BE2C (cell line): ENCODE measurements at regions not wholly inside any gene's neighbourhood (a gene's known extent, or its start where the extent isn't known, plus 50 kb on each side); places are given as distances from the start of the nearest gene placed in this dataset.
"Not testable (repeated sequence)": the region's sequence is repeated elsewhere in the genome, so short reads cannot be mapped to it uniquely, and the experiment has no call there.

Experiments used
- DNase-seq: peaks from one replicate; pipeline ENCODE4 v3.0.0-alpha.2; 2020
- H3K27me3 ChIP-seq: fragments of 250-450 bp; sonication (Bioruptor Pico); 2 replicates; pipeline ENCODE4 v1.5.1; 2020; ENCODE audit warnings: mild to moderate bottlenecking
- H3K36me3 ChIP-seq: fragments of 250-450 bp; sonication (Bioruptor Pico); 2 replicates; pipeline ENCODE4 v1.5.1; 2020; ENCODE audit warnings: mild to moderate bottlenecking
- H3K4me1 ChIP-seq: fragments of 250-450 bp; sonication (Bioruptor Pico); 2 replicates; pipeline ENCODE4 v1.5.1; 2020
- H3K4me3 ChIP-seq: 2 replicates; pipeline ENCODE4 v1.5.1; 2011; ENCODE audit warnings: low read depth, low read length
- H3K9me3 ChIP-seq: fragments of 250-450 bp; sonication (Bioruptor Pico); 2 replicates; pipeline ENCODE4 v1.5.1; 2020
- TF ChIP-seq, protein P1 (sequence below): IDR thresholded peaks from 2 replicates; pipeline ENCODE4 v1.5.1; 2012; ENCODE audit warnings: mild to moderate bottlenecking, low read depth, low read length

DNA sequence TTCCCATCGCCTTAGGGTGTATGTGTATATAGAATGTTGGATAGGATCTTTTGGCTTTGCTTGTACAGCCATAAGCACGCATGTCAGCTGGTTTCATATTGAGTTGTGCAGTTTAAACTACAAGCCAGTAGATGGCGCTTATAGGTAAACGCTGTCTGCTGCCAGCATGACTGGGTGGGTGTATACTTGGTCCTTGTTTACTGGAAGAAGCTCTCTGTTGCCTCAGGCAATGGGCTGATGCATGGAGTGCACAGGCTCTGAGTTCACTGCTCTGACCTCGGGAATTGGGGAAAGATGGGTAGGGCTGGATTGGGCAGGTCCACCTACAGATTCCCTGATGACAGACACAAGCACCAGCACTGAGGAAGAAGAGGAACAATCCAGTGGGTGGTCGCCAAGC, 831.5 kb downstream of the STIM2 start:
- no peak overlapping the region for H3K4me3 ChIP-seq
- no peaks in the 10 kb centered on the region for H3K4me1 ChIP-seq
- TF ChIP-seq, protein P1, sequence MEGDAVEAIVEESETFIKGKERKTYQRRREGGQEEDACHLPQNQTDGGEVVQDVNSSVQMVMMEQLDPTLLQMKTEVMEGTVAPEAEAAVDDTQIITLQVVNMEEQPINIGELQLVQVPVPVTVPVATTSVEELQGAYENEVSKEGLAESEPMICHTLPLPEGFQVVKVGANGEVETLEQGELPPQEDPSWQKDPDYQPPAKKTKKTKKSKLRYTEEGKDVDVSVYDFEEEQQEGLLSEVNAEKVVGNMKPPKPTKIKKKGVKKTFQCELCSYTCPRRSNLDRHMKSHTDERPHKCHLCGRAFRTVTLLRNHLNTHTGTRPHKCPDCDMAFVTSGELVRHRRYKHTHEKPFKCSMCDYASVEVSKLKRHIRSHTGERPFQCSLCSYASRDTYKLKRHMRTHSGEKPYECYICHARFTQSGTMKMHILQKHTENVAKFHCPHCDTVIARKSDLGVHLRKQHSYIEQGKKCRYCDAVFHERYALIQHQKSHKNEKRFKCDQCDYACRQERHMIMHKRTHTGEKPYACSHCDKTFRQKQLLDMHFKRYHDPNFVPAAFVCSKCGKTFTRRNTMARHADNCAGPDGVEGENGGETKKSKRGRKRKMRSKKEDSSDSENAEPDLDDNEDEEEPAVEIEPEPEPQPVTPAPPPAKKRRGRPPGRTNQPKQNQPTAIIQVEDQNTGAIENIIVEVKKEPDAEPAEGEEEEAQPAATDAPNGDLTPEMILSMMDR, result peak; percentile 65
- H3K9me3 ChIP-seq, result no peaks in the 10 kb centered on the region
- peak; percentile 40 for DNase-seq
- H3K27me3 ChIP-seq, result no peaks in the 10 kb centered on the region
- no peaks in the 10 kb centered on the region for H3K36me3 ChIP-seq

DNA sequence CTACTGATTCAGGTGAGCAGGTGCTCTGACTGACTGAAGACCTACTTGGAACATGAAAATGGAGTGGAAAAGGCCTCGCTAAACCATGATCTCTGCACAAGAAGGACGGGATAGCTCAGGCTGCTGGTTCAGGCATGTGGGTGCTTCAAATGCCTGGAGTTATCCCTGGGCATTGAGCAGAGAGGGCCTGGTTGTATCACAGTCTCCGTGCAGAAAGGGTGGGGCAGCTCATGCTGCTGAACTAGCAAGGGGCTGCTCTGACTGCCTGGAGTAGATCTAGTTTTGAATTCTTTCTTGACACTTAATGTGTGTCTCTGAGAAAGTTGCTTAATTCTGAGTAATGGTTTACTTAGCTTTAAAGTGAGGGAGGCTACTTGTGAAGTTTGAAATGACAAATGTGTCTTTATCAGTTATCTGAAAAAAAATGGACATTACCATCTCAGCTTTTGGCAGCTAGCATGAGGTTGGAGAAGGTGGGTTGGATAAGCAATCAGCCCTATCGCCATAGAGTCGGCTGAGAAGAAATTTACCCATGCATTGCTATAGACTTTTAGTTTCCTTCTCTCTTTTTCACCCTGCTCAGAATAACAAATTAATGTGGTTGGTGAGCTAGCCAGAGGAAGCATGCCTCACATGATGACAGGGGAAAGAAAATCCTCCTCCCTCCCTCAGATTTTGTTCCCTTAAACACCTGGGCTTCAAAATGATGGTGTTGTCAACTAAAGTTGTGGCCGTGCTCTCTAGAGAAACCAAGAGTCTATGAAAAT, 832.4 kb downstream of the STIM2 start:
- H3K4me1 ChIP-seq, result no peaks in the 10 kb centered on the region
- H3K27me3 ChIP-seq, result no peaks in the 10 kb centered on the region
- H3K36me3 ChIP-seq, result no peaks in the 10 kb centered on the region
- TF ChIP-seq, protein P1, result no peak
- no peak for DNase-seq
- H3K4me3 ChIP-seq, result no peak overlapping the region
- H3K9me3 ChIP-seq, result no peaks in the 10 kb centered on the region

DNA sequence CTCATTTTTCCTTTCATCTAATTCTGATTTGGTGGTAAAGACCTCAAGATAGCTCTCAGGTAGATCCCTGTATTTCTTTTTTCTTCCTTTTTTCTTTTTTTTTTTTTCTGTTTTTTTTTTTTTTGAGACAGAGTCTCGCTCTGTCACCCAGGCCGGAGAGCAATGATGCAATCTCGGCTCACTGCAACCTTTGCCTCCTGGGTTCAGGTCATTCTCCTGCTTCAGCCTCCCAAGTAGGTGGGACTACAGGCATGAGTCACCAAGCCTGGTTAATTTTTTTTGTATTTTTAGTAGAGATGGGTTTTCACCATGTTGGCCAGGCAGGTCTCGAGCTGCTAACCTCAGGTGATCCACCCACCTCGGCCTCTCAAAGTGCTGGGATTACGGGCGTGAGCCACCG, 835.6 kb downstream of the STIM2 start:
- H3K9me3 ChIP-seq, H3K36me3 ChIP-seq, DNase-seq, H3K27me3 ChIP-seq, H3K4me3 ChIP-seq, H3K4me1 ChIP-seq: not testable (repeated sequence)

DNA sequence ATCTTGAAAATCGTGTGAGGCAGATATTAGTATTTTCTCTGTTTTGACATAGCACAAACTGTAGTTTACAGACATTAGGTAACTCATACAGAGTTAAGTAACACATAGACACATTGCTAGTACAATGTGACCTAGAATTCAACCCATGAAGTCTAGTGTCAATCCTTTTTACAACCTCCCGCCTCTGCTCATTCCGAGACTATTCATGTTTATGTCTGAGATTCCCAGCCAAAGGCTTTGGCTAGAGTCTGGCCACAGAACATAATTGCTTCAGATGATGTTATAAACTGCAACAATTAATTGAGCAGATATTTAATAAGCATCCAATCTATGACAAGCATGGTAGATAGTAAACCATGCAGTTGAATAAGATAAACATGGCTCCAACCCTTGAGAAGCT, 841.0 kb downstream of the STIM2 start:
- no peaks in the 10 kb centered on the region for H3K9me3 ChIP-seq
- TF ChIP-seq, protein P1, result no peak
- H3K36me3 ChIP-seq, result no peaks in the 10 kb centered on the region
- no peak for DNase-seq
- no peaks in the 10 kb centered on the region for H3K4me1 ChIP-seq
- no peak overlapping the region for H3K4me3 ChIP-seq
- no peaks in the 10 kb centered on the region for H3K27me3 ChIP-seq

DNA sequence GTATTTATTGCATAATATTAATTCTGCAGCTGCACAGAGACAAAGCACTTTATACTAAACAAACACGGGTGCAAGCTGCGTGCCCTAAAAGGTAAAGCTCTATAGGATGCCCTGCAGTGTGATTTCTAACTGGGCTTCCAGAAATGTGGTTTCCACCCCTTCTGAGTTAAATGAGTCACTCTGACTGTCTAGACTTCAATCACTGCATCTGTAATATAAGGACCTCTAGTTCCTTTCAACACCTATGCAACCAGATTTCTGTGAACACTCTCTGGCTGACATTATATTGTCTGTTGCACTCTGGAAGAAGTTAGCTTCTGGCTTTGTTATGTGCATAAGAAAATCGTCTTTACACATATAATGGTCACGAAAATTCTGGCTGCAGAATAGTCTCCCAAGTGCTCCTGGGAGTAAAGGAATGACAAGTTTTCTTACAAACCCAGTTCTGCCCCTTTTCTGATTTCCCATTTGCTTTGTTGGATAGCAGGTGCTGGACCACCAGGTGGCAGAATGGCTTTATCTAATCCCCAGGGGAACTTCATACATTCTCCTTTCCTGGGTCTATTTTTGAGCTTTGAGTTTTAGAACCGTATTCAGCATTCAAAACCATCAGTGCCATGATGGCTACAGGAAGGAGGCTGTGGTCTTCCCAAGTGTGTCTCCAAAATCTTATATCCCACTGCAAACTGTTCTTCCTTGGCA, 842.2 kb downstream of the STIM2 start:
- Histone ChIP-seq H3K4me3 (no peak overlapping the region), H3K4me1 (no peaks in the 10 kb centered on the region), H3K27me3 (no peaks in the 10 kb centered on the region), H3K9me3 (no peaks in the 10 kb centered on the region), H3K36me3 (no peaks in the 10 kb centered on the region)
- TF ChIP-seq, protein P1, result peak; percentile 35; the same call in 1 of the 2 replicates
- DNase-seq, result peak; percentile 5

DNA sequence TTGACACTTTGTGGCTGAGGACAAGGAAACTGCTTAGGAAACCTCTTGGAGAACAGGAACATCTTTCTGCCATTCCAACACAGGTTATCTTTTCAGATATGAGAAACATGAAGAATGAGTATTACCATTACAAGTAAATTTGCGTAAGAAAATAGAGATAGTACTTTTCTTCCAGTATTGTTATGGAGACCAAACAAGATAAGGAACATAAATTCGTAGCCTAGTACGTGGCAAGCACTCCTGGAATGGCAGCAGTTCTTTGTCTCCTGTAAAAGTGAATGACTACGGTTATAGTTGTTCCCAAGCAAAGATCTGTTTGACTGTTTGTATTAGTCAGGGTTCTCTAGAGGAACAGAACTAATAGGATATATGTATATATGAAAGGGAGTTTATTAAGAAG, 843.1 kb downstream of the STIM2 start:
- Histone ChIP-seq H3K9me3 (no peaks in the 10 kb centered on the region), H3K27me3 (no peaks in the 10 kb centered on the region), H3K4me3 (no peak overlapping the region), H3K4me1 (no peaks in the 10 kb centered on the region), H3K36me3 (no peaks in the 10 kb centered on the region)
- DNase-seq, result no peak
- TF ChIP-seq, protein P1, result no peak
